K562 (cell line): ENCODE measurements at regions not wholly inside any gene's neighbourhood (a gene's known extent, or its start where the extent isn't known, plus 50 kb on each side); places are given as distances from the start of the nearest gene placed in this dataset.

ENCODE experiments used
- ATF2 ChIP-seq: sonication (generic); formaldehyde crosslinking; IDR thresholded peaks from 2 replicates; pipeline ENCODE4 v1.8.1; 2022; ENCODE audit warnings: missing genetic modification reagents
- MTF1 ChIP-seq: fragments of 250-450 bp; sonication (Bioruptor Pico); IDR thresholded peaks from 2 replicates; pipeline ENCODE4 v1.9.0; 2021; ENCODE audit warnings: moderate library complexity, mild to moderate bottlenecking, inconsistent platforms, borderline replicate concordance
- PBX2 ChIP-seq, 2 experiments: IDR thresholded peaks in 1 of 2; conservative IDR thresholded peaks in 1 of 2; 2 replicates each; pipeline ENCODE4 v1.6.1; 2016; ENCODE audit warnings: low read depth in 2 of 2, mild to moderate bottlenecking in 1 of 2, missing compliant biosample characterization in 1 of 2, missing genetic modification characterization in 1 of 2, moderate library complexity in 1 of 2
- POLR2AphosphoS5 ChIP-seq: IDR thresholded peaks from 2 replicates; pipeline ENCODE4 v1.6.1; 2011; ENCODE audit warnings: mild to moderate bottlenecking, low read depth, low read length, moderate library complexity; ENCODE audit not compliant: control insufficient read depth, insufficient read depth
- ZC3H4 ChIP-seq: sonication (generic); formaldehyde crosslinking; IDR thresholded peaks from 2 replicates; pipeline ENCODE4 v1.9.0; 2021; ENCODE audit warnings: missing genetic modification reagents, borderline replicate concordance

- TF ChIP-seq ZC3H4 (CRISPR knock-in tag) (no peak), POLR2AphosphoS5 (no peak), PBX2 (CRISPR knock-in tag; IDR thresholded peaks at IDR 0.05; ENCODE audit: low read depth) (no peak), PBX2 (tag; conservative IDR thresholded peaks at IDR 0.05; ENCODE audit: low read depth) (no peak), ATF2 (CRISPR knock-in tag) (no peak), MTF1 (CRISPR knock-in tag) (no peak)
Observed at GRCh38 chr2:34174506-34174905, 575.4 kb upstream of the FAM98A start.
